Adrenal gland (tissue), 9 donors: ENCODE measurements at regions not wholly inside any gene's neighbourhood (a gene's known extent, or its start where the extent isn't known, plus 50 kb on each side); places are given as distances from the start of the nearest gene placed in this dataset.
"Not testable (repeated sequence)": the region's sequence is repeated elsewhere in the genome, so short reads cannot be mapped to it uniquely, and the experiment has no call there.

ENCODE experiments used
- DNase-seq, 7 donors: peaks; one replicate each; pipeline ENCODE4 v3.0.0-alpha.2; 2019 to 2020
- H3K27ac ChIP-seq, 5 donors: fragments of 200-600 bp; sonication (generic) in 4 of 5; 1 replicate in 3 of 5; 2 replicates in 2 of 5; pipeline versions ENCODE4 v1.5.1 to v1.8.0; 2016 to 2020; ENCODE audit warnings: mild to moderate bottlenecking in 1 of 5
- H3K27me3 ChIP-seq: fragments of 200-600 bp; 2 replicates; pipeline ENCODE4 v1.8.0; 2021
- H3K36me3 ChIP-seq, 2 donors: fragments of 200-600 bp; replicated peaks in 1 of 2; 1 replicate in 1 of 2; 2 replicates in 1 of 2; pipeline versions ENCODE4 v1.5.1 to v1.8.0; 2018 to 2022
- H3K4me1 ChIP-seq, 2 donors: fragments of 200-600 bp; replicated peaks in 1 of 2; 1 replicate in 1 of 2; 2 replicates in 1 of 2; pipeline versions ENCODE4 v1.5.1 to v1.8.0; 2018 to 2021
- H3K4me3 ChIP-seq, 4 donors: fragments of 200-600 bp; sonication (generic) in 3 of 4; one replicate each; pipeline ENCODE4 v1.5.1; 2016 to 2018
- H3K9me3 ChIP-seq, 3 donors: fragments of 200-600 bp; sonication (generic) in 1 of 3; replicated peaks in 1 of 3; 1 replicate in 2 of 3; 2 replicates in 1 of 3; pipeline versions ENCODE4 v1.5.1 to v1.8.0; 2016 to 2021
- CTCF ChIP-seq, 6 experiments: fragments of 450-650 bp in 4 of 6; fragments of 200-600 bp in 2 of 6; sonication (generic) in 1 of 6; IDR thresholded peaks; 1 replicate in 5 of 6; 2 replicates in 1 of 6; pipeline versions ENCODE4 v1.5.1 to v1.8.0; 2016 to 2021; ENCODE audit warnings: antibody characterized with exemption in 6 of 6, mild to moderate bottlenecking in 2 of 6, moderate library complexity in 1 of 6
- POLR2A ChIP-seq, 2 donors: fragments of 450-650 bp; IDR thresholded peaks; one replicate each; pipeline ENCODE4 v1.6.1; 2017; ENCODE audit warnings: antibody characterized with exemption in 2 of 2, mild to moderate bottlenecking in 2 of 2, moderate library complexity in 1 of 2
- WGBS, 4 donors: extraction: QIAGEN DNeasy Blood & Tissue Kit in 2 of 4; methylation state at CpG; one replicate each; pipeline versions ENCODE4 v1.1.5 to v1.1.7; 2013 to 2017; 5-methylcytosine and 5-hydroxymethylcytosine counted together
- intact Hi-C, 2 donors: fragments of 100-400 bp; cut with DNase I; formaldehyde crosslinking; loops; one replicate each; pipeline versions ENCODE4 v1.14.1 to v1.15.0; 2022 to 2023
- donor health status: healthy with polysubstance abuse.
- donor health status: Bipolar disorder and iron deficiency.
- donor health status: DM: yes; HTN: yes; CAD: no.
- donor health status: DM: no; HTN: no; CAD: no.
- donor health status: DM: no; HTN: no; CAD: no.

DNA sequence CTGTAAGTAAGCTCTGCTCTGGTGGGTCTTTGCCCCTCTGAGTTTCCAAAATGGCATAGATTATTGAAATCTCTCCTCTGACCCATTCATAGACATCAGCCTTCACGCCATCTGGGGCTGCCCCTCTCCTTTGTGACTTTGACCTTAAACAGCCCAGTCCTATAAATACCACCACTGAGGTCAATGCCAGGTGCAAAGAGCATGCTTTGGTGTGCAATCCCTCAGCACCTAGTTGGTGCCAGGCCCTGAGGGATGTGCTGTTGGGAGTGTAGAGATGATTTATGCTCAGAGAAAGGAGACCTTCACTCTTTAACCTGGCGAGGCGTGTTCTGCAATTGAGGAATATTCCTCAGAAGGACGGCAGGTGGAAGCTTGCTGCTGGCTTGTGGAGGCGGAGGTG lies 121.7 kb upstream of the TSHZ3 start:
- Histone ChIP-seq H3K27me3 (no peaks in the 10 kb centered on the region), H3K4me3 (no peak overlapping the region), H3K9me3 (no peaks in the 10 kb centered on the region), H3K4me1 (no peaks in the 10 kb centered on the region), H3K36me3 (no peaks in the 10 kb centered on the region), H3K27ac (no peak overlapping the region)
- intact Hi-C loops = no loop called here
- WGBS, 4 donors = 72 to 83% (median 79%) methylated on average over 5 of the region's 5 CpGs
- DNase-seq = no peak
- TF ChIP-seq POLR2A (IDR thresholded peaks at IDR 0.05) (no peak), CTCF (IDR thresholded peaks at IDR 0.05) (no peak)

DNA sequence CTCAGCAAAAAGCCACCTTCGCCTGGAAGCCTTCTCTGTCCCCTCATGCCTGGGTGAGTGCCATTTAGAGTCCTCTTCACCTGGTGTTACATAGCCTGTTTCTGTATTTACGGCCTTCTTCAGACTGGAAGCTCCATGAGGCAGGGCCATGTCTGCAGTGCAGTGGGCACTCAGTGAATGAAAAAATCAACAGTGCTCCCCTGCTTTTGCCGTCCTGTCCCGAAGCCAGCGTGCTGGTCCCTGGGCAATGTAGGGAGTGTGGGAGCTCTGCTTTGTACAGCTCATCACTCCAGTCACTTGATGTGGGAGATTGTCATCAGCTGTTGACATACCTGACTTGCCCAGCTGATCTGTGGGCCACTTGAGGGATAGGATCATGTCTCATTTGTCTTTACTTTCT lies 129.0 kb upstream of the TSHZ3 start:
- no peak overlapping the region for H3K4me3 ChIP-seq
- TF ChIP-seq POLR2A (IDR thresholded peaks at IDR 0.05) (no peak), CTCF (IDR thresholded peaks at IDR 0.05) (no peak)
- 85 to 90% (median 88%) methylated on average over 5 of the region's 5 CpGs for WGBS, 4 donors
- no peaks in the 10 kb centered on the region for H3K36me3 ChIP-seq
- H3K27me3 ChIP-seq = no peaks in the 10 kb centered on the region
- no peak for DNase-seq
- no peak overlapping the region for H3K27ac ChIP-seq
- H3K9me3 ChIP-seq = no peaks in the 10 kb centered on the region
- intact Hi-C loops = no loop called here
- no peaks in the 10 kb centered on the region for H3K4me1 ChIP-seq

- Histone ChIP-seq H3K4me1 (no peaks in the 10 kb centered on the region), H3K9me3 (no peaks in the 10 kb centered on the region), H3K27me3 (no peaks in the 10 kb centered on the region), H3K27ac (no peak overlapping the region), H3K36me3 (no peaks in the 10 kb centered on the region), H3K4me3 (no peak overlapping the region)
- intact Hi-C loops = no loop called here
- DNase-seq = no peak
- TF ChIP-seq POLR2A (IDR thresholded peaks at IDR 0.05) = no peak
- no peak for TF ChIP-seq CTCF (IDR thresholded peaks at IDR 0.05)
These were observed 134.1 kb upstream of the TSHZ3 start for GRCh38 chr19:31483226-31483857.

DNA sequence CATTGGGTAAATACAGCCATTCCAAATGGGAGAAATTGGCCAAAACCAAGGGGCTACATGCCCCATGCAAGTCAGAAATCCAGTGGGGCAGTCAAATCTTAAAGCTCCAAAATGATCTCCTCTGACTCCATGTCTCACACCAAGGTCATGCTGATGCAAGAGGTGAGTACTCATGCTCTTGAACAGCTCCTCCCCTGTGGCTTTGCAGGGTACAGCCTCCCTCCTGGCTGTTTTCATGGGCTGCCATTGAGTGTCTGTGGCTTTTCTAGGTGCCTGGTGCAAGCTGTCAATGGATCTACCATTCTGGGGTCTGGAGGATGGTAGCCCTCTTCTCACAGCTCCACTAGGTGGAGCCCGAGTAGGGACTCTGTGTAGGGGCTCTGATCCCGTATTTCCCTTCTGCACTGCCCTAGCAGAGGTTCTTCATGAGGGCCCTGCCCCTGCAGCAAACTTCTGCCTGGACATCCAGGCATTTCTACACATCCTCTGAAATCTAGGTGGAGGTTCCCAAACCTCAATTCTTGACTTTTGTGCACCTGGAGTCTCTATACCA lies 135.7 kb upstream of the TSHZ3 start:
- H3K4me3 ChIP-seq, H3K36me3 ChIP-seq, H3K4me1 ChIP-seq, H3K27me3 ChIP-seq, intact Hi-C loops, H3K9me3 ChIP-seq, DNase-seq, H3K27ac ChIP-seq: not testable (repeated sequence)
- WGBS, 4 donors = 62 to 76% (median 68%) methylated on average over 2 of the region's 2 CpGs

- Histone ChIP-seq H3K4me3 (no peak overlapping the region), H3K36me3 (no peaks in the 10 kb centered on the region), H3K27me3 (no peaks in the 10 kb centered on the region), H3K27ac (no peak overlapping the region), H3K4me1 (no peaks in the 10 kb centered on the region), H3K9me3 (no peaks in the 10 kb centered on the region)
- DNase-seq = no peak
- intact Hi-C loops = no loop called here
- 55 to 68% (median 60%) methylated on average over 2 of the region's 2 CpGs for WGBS, 4 donors
- TF ChIP-seq CTCF (IDR thresholded peaks at IDR 0.05) (no peak), POLR2A (IDR thresholded peaks at IDR 0.05) (no peak)
These were observed 136.2 kb upstream of the TSHZ3 start for GRCh38 chr19:31485472-31485871.
